H1 (cell line): ENCODE measurements at regions not wholly inside any gene's neighbourhood (a gene's known extent, or its start where the extent isn't known, plus 50 kb on each side); places are given as distances from the start of the nearest gene placed in this dataset.

Source experiments
- CTCF ChIA-PET: fragments of 300-600 bp; sonication (Branson Sonifier 250); formaldehyde crosslinking; loops from one replicate; lab custom pipeline; 2021; ENCODE audit not compliant: partially characterized antibody; lab: Charles Lee
- POLR2A ChIA-PET: fragments of 300-600 bp; sonication (Branson Sonifier 250); formaldehyde crosslinking; loops from one replicate; lab custom pipeline; 2021; ENCODE audit warnings: inconsistent platforms; ENCODE audit not compliant: partially characterized antibody; lab: Charles Lee
- DNase-seq, 2 experiments: peaks; one replicate each; pipeline versions ENCODE4 v3.0.0 to v3.0.0-alpha.2; 2010 to 2022; ENCODE audit warnings: low spot score in 2 of 2, low read depth in 1 of 2, mixed read lengths in 1 of 2
- FAIRE-seq: peaks from 2 replicates; lab custom pipeline; 2011; peaks lifted over from hg19 to GRCh38; lab: Jason Lieb, UNC
- H2AFZ ChIP-seq: 2 replicates; pipeline ENCODE4 v1.8.1; 2012; ENCODE audit warnings: low read length, inconsistent platforms
- H2AK5ac ChIP-seq: 2 replicates; pipeline ENCODE4 v1.6.1; 2013; ENCODE audit warnings: low read depth, low read length
- H2BK120ac ChIP-seq: replicated peaks from 2 replicates; pipeline ENCODE3; 2013; ENCODE audit warnings: low read depth, low read length, inconsistent platforms
- H2BK12ac ChIP-seq: 2 replicates; pipeline ENCODE4 v1.6.1; 2013; ENCODE audit warnings: low read depth, low read length
- H2BK15ac ChIP-seq: 2 replicates; pipeline ENCODE4 v1.6.1; 2013; ENCODE audit warnings: low read length
- H2BK20ac ChIP-seq: 2 replicates; pipeline ENCODE4 v1.6.1; 2013; ENCODE audit warnings: low read length
- H2BK5ac ChIP-seq: 2 replicates; pipeline ENCODE4 v1.6.1; 2013; ENCODE audit warnings: low read depth, low read length
- H3K14ac ChIP-seq: 2 replicates; pipeline ENCODE4 v1.6.1; 2013; ENCODE audit warnings: inconsistent platforms; ENCODE audit not compliant: insufficient read length
- H3K18ac ChIP-seq: 2 replicates; pipeline ENCODE4 v1.6.1; 2013; ENCODE audit warnings: low read length; ENCODE audit errors: extremely low read depth
- H3K23ac ChIP-seq: 2 replicates; pipeline ENCODE4 v1.6.1; 2013; ENCODE audit warnings: inconsistent platforms; ENCODE audit not compliant: insufficient read length
- H3K23me2 ChIP-seq: 2 replicates; pipeline ENCODE4 v1.6.1; 2013; ENCODE audit warnings: low read depth, low read length
- H3K27ac ChIP-seq: 2 replicates; pipeline ENCODE4 v1.6.1; 2011; ENCODE audit warnings: low read depth, low read length, inconsistent platforms
- H3K27me3 ChIP-seq, 4 experiments: replicated peaks in 1 of 4; 1 replicate in 1 of 4; 2 replicates in 3 of 4; pipeline versions ENCODE4 v1.6.1 to v1.8.1; 2011 to 2013; ENCODE audit warnings: low read length in 3 of 4, mild to moderate bottlenecking in 3 of 4, inconsistent platforms in 2 of 4, mixed read lengths in 2 of 4, moderate library complexity in 1 of 4; ENCODE audit not compliant: control insufficient read depth in 3 of 4, insufficient read depth in 3 of 4; ENCODE audit errors: extremely low read depth in 1 of 4
- H3K36me3 ChIP-seq, 4 experiments: 2 replicates each; pipeline versions ENCODE4 v1.6.1 to v1.8.1; 2011 to 2013; ENCODE audit warnings: mild to moderate bottlenecking in 4 of 4, low read length in 3 of 4, moderate library complexity in 2 of 4, control low read depth in 1 of 4, inconsistent platforms in 1 of 4; ENCODE audit not compliant: insufficient read depth in 4 of 4, control insufficient read depth in 2 of 4
- H3K4ac ChIP-seq: replicated peaks from 2 replicates; pipeline ENCODE3; 2013; ENCODE audit warnings: low read length, low read depth, mixed read lengths, inconsistent platforms; ENCODE audit not compliant: insufficient read length
- H3K4me1 ChIP-seq, 4 experiments: replicated peaks in 1 of 4; 1 replicate in 1 of 4; 2 replicates in 3 of 4; pipeline versions ENCODE4 v1.6.1 to v1.8.1; 2011 to 2013; ENCODE audit warnings: low read length in 3 of 4, inconsistent platforms in 2 of 4, mixed read lengths in 1 of 4; ENCODE audit not compliant: insufficient read depth in 4 of 4, control insufficient read depth in 3 of 4
- H3K4me2 ChIP-seq, 2 experiments: 2 replicates each; pipeline versions ENCODE4 v1.6.1 to v1.8.1; 2011 to 2013; ENCODE audit warnings: low read depth in 2 of 2, low read length in 2 of 2, control low read depth in 1 of 2, inconsistent platforms in 1 of 2, mild to moderate bottlenecking in 1 of 2; ENCODE audit not compliant: insufficient read depth in 1 of 2
- H3K4me3 ChIP-seq, 4 experiments: fragments of 200-600, 300-600 bp in 1 of 4; sonication (generic), shearing (Covaris generic), sonication (Bioruptor Twin) in 1 of 4; 2 replicates each; pipeline versions ENCODE4 v1.5.1 to v1.8.1; 2011 to 2016; ENCODE audit warnings: low read length in 4 of 4, low read depth in 3 of 4, control low read depth in 2 of 4, inconsistent platforms in 2 of 4, mild to moderate bottlenecking in 2 of 4, mixed read lengths in 1 of 4, moderate library complexity in 1 of 4; ENCODE audit not compliant: insufficient read depth in 2 of 4; ENCODE audit errors: extremely low read depth in 1 of 4
- H3K56ac ChIP-seq: replicated peaks from 2 replicates; pipeline ENCODE3; 2013; ENCODE audit warnings: low read depth, mild to moderate bottlenecking, mixed read lengths, low read length, inconsistent platforms; ENCODE audit not compliant: insufficient read length
- H3K79me1 ChIP-seq: 2 replicates; pipeline ENCODE4 v1.6.1; 2013; ENCODE audit warnings: low read depth, low read length, control low read depth
- H3K79me2 ChIP-seq, 2 experiments: 2 replicates each; pipeline versions ENCODE4 v1.6.1 to v1.8.1; 2012 to 2013; ENCODE audit warnings: low read length in 2 of 2, mild to moderate bottlenecking in 2 of 2, inconsistent platforms in 1 of 2; ENCODE audit not compliant: insufficient read depth in 2 of 2, control insufficient read depth in 1 of 2
- H3K9ac ChIP-seq, 4 experiments: replicated peaks in 1 of 4; 1 replicate in 1 of 4; 2 replicates in 3 of 4; pipeline versions ENCODE4 v1.6.1 to v1.8.1; 2011 to 2013; ENCODE audit warnings: low read depth in 3 of 4, low read length in 3 of 4, control low read depth in 2 of 4, mild to moderate bottlenecking in 2 of 4, moderate library complexity in 2 of 4, inconsistent platforms in 1 of 4; ENCODE audit errors: extremely low read depth in 1 of 4
- H3K9me3 ChIP-seq, 2 experiments: 2 replicates each; pipeline versions ENCODE4 v1.6.1 to v1.8.1; 2012 to 2013; ENCODE audit warnings: mild to moderate bottlenecking in 2 of 2, moderate library complexity in 2 of 2, control low read depth in 1 of 2, inconsistent platforms in 1 of 2, low read depth in 1 of 2, low read length in 1 of 2, mixed read lengths in 1 of 2; ENCODE audit not compliant: insufficient read depth in 2 of 2
- H4K20me1 ChIP-seq, 2 experiments: replicated peaks in 1 of 2; 2 replicates each; pipeline versions ENCODE3 to v1.8.1; 2011 to 2013; ENCODE audit warnings: inconsistent platforms in 2 of 2, low read length in 2 of 2, mild to moderate bottlenecking in 1 of 2; ENCODE audit not compliant: insufficient read depth in 2 of 2, control insufficient read depth in 1 of 2
- H4K5ac ChIP-seq: 2 replicates; pipeline ENCODE4 v1.6.1; 2013; ENCODE audit warnings: low read length, low read depth, mixed read lengths, inconsistent platforms; ENCODE audit not compliant: insufficient read length
- H4K8ac ChIP-seq: 2 replicates; pipeline ENCODE4 v1.8.0; 2013; ENCODE audit warnings: mild to moderate bottlenecking, moderate library complexity, low read length, inconsistent platforms; ENCODE audit not compliant: insufficient read depth; ENCODE audit errors: extremely low read depth
- H4K91ac ChIP-seq: replicated peaks from 2 replicates; pipeline ENCODE3; 2013; ENCODE audit warnings: low read length, mixed read lengths, inconsistent platforms; ENCODE audit not compliant: insufficient read length
- CBX8 ChIP-seq: fragments of 300-800, 300-1000 bp; sonication (generic); IDR thresholded peaks from 2 replicates; pipeline ENCODE4 v1.7.1; 2016; ENCODE audit warnings: low read depth, low read length, borderline replicate concordance
- CHD2 ChIP-seq: IDR thresholded peaks from 2 replicates; pipeline ENCODE4 v1.6.1; 2012; ENCODE audit warnings: low read length, improper control_type of control experiment
- MAX ChIP-seq: IDR thresholded peaks from 2 replicates; pipeline ENCODE4 v1.6.1; 2012; ENCODE audit warnings: inconsistent platforms
- RAD21 ChIP-seq, 2 experiments: IDR thresholded peaks in 1 of 2; conservative IDR thresholded peaks in 1 of 2; 2 replicates each; pipeline ENCODE4 v1.6.1; 2011; ENCODE audit warnings: low read depth in 2 of 2, low read length in 2 of 2, improper control_type of control experiment in 1 of 2, inconsistent platforms in 1 of 2, mild to moderate bottlenecking in 1 of 2, moderate library complexity in 1 of 2
- RXRA ChIP-seq: IDR thresholded peaks from 2 replicates; pipeline ENCODE4 v1.6.1; 2011; ENCODE audit warnings: low read depth, mild to moderate bottlenecking, low read length, moderate library complexity; ENCODE audit not compliant: insufficient read depth
- SIN3A ChIP-seq, 2 experiments: IDR thresholded peaks in 1 of 2; conservative IDR thresholded peaks in 1 of 2; 2 replicates each; pipeline ENCODE4 v1.6.1; 2011 to 2012; ENCODE audit warnings: low read length in 2 of 2, improper control_type of control experiment in 1 of 2, low read depth in 1 of 2, mild to moderate bottlenecking in 1 of 2
- SIRT6 ChIP-seq: IDR thresholded peaks from one replicate; pipeline ENCODE4 v1.7.1; 2012; ENCODE audit warnings: low read length, inconsistent platforms
- SP1 ChIP-seq: IDR thresholded peaks from 2 replicates; pipeline ENCODE4 v1.6.1; 2011; ENCODE audit warnings: low read depth, low read length
- SP2 ChIP-seq: IDR thresholded peaks from 2 replicates; pipeline ENCODE4 v1.6.1; 2012; ENCODE audit warnings: mild to moderate bottlenecking, low read length, inconsistent platforms
- TAF7 ChIP-seq: optimal IDR thresholded peaks from 2 replicates; pipeline ENCODE3; 2011; ENCODE audit warnings: low read depth, mild to moderate bottlenecking, inconsistent platforms, low read length, moderate library complexity, borderline replicate concordance
- TCF12 ChIP-seq: IDR thresholded peaks from 2 replicates; pipeline ENCODE4 v1.6.1; 2011; ENCODE audit warnings: low read depth, mild to moderate bottlenecking, low read length
- USF2 ChIP-seq: IDR thresholded peaks from 2 replicates; pipeline ENCODE4 v1.6.1; 2011; ENCODE audit warnings: low read length, improper control_type of control experiment
- ZNF274 ChIP-seq: IDR thresholded peaks from 2 replicates; pipeline ENCODE4 v1.7.0; 2012; ENCODE audit warnings: low read length, borderline replicate concordance; ENCODE audit errors: extremely low read depth
- WGBS, 2 experiments: shearing (Covaris generic) in 1 of 2; methylation state at CpG; one replicate each; pipeline versions ENCODE4 v1.1.6 to v1.1.7; 2013 to 2015; ENCODE audit warnings: low lambda C conversion rate in 2 of 2, mixed read lengths in 2 of 2, inconsistent platforms in 1 of 2, low coverage in 1 of 2, missing lambda C conversion rate in 1 of 2; ENCODE audit not compliant: insufficient replicate concordance in 2 of 2, insufficient coverage in 1 of 2, insufficient read length in 1 of 2; ENCODE audit errors: extremely low coverage in 1 of 2, missing lambda C conversion rate in 1 of 2; 5-methylcytosine and 5-hydroxymethylcytosine counted together

GRCh38 chr18:4672162-4672561 lies 217.1 kb upstream of the DLGAP1 start:
- H2AK5ac ChIP-seq: no peak overlapping the region
- H3K79me1 ChIP-seq: no peaks in the 10 kb centered on the region
- H3K27me3 ChIP-seq: no peaks in the 10 kb centered on the region
- no peak overlapping the region for H4K91ac ChIP-seq
- H3K27ac ChIP-seq: no peak overlapping the region
- H3K9ac ChIP-seq: no peak overlapping the region
- no peak overlapping the region for H2BK5ac ChIP-seq
- no peak overlapping the region for H2BK120ac ChIP-seq
- H3K23me2 ChIP-seq: no peaks in the 10 kb centered on the region
- H2BK12ac ChIP-seq: no peak overlapping the region
- no peak overlapping the region for H2BK15ac ChIP-seq
- H3K4ac ChIP-seq: no peak overlapping the region
- no peak overlapping the region for H3K14ac ChIP-seq
- no peak overlapping the region for H2BK20ac ChIP-seq
- WGBS, 2 experiments: 79% methylated on average over 6 of the region's 6 CpGs; no CpG with 5 or more reads in 1 of the 2 experiments
- ChIA-PET CTCF (no interaction called here), POLR2A (no interaction called here)
- peaks cover 0 to 15% of the 10 kb centered on the region in 2 experiments; a peak in 2 of 4 replicates for H3K9me3 ChIP-seq
- no peak overlapping the region for H4K8ac ChIP-seq
- no peak overlapping the region for H3K4me2 ChIP-seq
- no peaks in the 10 kb centered on the region for H4K20me1 ChIP-seq
- DNase-seq: no peak
- H3K79me2 ChIP-seq: no peaks in the 10 kb centered on the region
- FAIRE-seq: no peak
- H3K18ac ChIP-seq: no peak overlapping the region
- H3K4me3 ChIP-seq: no peak overlapping the region
- H3K56ac ChIP-seq: no peak overlapping the region
- no peak overlapping the region for H2AFZ ChIP-seq
- H4K5ac ChIP-seq: no peak overlapping the region
- H3K23ac ChIP-seq: no peak overlapping the region
- H3K4me1 ChIP-seq: no peaks in the 10 kb centered on the region
- no peaks in the 10 kb centered on the region for H3K36me3 ChIP-seq
- TF ChIP-seq CBX8 (no peak), USF2 (no peak), TCF12 (no peak), TAF7 (no peak), MAX (no peak), RAD21 (IDR thresholded peaks at IDR 0.05 in 1 of 2, conservative IDR thresholded peaks at IDR 0.05 in 1 of 2; ENCODE audit: low read depth in 2 of 2, low read length in 2 of 2) (no peak), CHD2 (no peak), RXRA (no peak), SIRT6 (no peak), ZNF274 (no peak), SP2 (no peak), SIN3A (conservative IDR thresholded peaks at IDR 0.05 in 1 of 2, IDR thresholded peaks at IDR 0.05 in 1 of 2; ENCODE audit: low read depth in 1 of 2, low read length in 2 of 2) (no peak), SP1 (no peak)
